DMS153 treated with DMSO at 0.1 percent for 48 hours (cell line): ENCODE measurements at regions not wholly inside any gene's neighbourhood (a gene's known extent, or its start where the extent isn't known, plus 50 kb on each side); places are given as distances from the start of the nearest gene placed in this dataset.

ENCODE experiments used
- DNase-seq: peaks from one replicate; lab custom pipeline; 2025; ENCODE audit not compliant: unreplicated experiment; lab: John Stamatoyannopoulos, UW

DNA sequence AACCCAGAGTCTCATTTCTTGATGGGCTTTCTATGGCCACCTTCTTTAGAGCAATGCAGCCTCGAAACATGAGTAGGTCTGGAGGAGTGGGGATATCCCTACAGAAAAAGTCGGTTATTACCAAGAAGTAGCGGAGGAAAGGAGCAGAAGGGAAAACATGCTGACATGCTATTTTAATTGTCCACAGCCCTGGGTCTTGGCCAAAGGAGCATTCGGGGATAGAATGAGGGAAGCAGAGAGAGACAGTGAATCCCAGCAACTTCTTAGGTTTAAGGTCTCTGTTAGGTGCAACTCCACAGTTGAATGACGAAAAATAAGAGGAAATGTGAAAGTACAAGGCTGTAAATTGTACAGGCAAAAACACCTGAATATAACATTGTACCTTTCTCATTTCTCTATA is 506.7 kb upstream of the CDH18 start:
- no peak for DNase-seq

- DNase-seq = no peak
Measured at GRCh38 chr5:20486826-20487225, 498.8 kb upstream of the CDH18 start.

DNA sequence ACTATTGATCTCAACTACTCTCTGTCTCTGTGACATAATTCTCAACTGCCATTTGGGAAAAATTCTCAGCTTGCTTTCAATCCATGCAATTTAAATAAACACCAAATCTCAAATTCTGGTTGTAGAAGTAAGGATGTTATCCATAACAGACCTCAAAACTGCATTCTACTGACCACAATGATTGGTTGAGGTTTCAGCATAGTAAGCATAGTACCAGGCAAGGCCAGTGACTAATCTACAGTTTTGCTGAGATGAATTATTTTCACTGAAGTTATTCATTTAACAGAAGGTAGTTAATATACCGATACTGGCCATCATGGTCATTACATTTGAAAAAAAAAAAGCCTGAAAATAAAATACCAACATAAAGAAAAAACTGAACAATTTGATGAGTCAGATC is 488.0 kb upstream of the CDH18 start:
- DNase-seq = no peak

GRCh38 chr5:20470997-20471396 is 483.0 kb upstream of the CDH18 start:
- DNase-seq = no peak

GRCh38 chr5:20469792-20470191 is 481.8 kb upstream of the CDH18 start:
- DNase-seq = no peak

DNA sequence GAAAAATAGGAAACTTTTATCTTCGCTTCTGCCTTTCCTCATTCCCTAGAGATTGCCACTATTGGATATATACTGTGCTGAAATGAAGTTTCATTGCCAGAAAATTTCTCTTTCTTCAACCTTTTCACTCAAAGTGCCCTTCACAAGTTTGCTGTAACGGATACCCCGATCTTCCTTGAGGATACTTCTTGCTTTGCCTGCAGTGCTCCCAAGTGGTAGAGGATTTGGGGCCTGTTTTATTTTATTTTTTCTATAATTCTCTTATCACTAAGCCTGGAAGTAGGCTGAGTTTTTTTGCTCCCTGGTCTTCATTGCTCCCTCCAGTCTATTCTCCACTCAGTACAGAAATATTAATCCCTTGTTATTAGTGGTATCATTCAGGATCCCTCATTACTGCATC is 481.4 kb upstream of the CDH18 start:
- no peak for DNase-seq

DNA sequence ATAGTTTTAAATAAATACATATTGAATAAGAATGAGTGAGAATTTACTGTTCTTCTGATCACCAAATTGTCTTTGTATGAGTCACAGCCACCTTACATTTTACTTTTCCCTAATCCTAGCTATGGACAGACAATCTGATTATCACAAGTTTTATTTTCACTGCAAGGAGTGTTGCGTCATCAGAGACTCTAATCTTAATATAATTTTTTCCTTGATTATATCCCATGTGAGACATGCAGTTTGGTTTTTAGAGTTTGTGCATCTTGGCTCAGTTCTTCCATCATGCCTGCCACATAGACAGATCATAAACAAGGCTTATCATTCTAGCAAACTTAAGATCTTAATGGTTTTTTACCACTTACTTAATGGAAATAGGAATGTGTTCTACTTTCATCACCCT is 478.5 kb upstream of the CDH18 start:
- no peak for DNase-seq

GRCh38 chr5:20463206-20463605 is 475.2 kb upstream of the CDH18 start:
- no peak for DNase-seq

DNA sequence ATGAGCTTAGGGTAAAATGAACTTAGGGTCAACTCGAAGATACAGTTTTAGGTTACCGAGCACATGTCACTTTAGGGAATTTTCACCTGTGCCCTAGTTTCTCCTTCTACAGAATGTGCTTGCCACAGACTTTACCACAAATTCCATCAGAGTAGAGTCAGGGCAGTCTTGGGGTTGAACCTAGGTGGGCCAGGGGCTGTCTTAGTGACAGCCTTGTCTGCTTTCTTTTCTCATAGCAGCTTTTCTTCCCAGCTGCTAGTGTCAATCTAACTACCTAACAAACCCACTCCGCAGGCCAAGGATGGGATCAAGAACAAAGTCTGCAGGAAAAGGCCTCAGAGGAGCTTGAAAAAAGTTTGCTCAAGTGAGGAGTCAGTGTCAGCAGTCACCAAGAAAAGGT is 458.1 kb upstream of the CDH18 start:
- DNase-seq = no peak

GRCh38 chr5:20445326-20445860 is 457.4 kb upstream of the CDH18 start:
- no peak for DNase-seq

DNA sequence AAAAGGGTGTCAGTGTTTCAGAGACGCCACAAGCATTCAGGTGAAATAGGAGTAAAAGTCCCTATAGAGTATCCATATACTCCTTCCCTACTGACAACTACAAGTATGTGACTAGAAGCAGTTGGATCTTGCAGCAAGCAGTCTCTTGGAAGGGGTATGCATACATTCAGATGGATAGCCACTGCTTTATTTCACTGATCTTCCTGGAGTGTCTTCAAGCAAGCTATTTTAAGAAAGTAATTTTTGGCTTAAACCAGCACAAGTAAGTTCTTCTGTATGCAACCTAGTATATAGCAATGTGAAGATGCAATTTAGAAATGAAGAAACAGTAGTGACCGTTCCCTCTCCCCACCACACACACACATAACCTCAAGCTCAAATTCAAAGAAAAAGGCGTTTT is 446.8 kb upstream of the CDH18 start:
- no peak for DNase-seq

DNA sequence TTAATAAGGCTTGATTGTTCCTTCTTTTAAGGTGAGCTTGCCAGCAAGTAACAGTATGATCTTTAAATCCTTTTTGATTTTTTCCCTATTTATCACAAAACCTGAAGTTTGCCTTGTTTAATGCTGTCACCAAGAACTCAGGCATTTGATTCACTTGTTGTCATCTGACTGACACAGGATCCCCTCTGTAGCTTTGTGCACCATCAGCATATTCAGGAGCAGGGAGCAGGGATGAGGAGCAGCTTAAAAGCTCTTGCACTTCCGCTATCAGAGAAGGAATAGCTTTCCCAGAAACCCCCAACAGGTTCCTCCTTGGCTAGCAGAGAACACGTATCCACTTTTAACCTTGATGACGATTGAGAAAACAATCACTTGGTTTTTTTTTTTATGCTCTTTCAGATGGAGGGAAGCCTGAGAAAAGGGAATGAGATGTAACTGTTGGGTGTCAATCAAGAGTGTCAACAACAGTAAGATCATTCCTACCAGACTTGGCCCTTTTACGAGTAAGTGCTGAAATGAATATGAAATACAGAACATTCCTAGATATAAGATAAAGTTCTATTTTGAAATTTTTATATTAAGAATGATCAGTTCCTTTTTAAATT is 433.1 kb upstream of the CDH18 start:
- DNase-seq = no peak
